Neural crest cell (in vitro differentiated cells): ENCODE measurements at regions not wholly inside any gene's neighbourhood (a gene's known extent, or its start where the extent isn't known, plus 50 kb on each side); places are given as distances from the start of the nearest gene placed in this dataset.

Experiments
- DNase-seq: peaks from one replicate; pipeline ENCODE4 v3.0.0; 2021; ENCODE audit warnings: low read depth, mixed read lengths, low spot score
- H3K27ac Mint-ChIP-seq: one replicate; pipeline ENCODE4 v1.8.0; 2021; ENCODE audit warnings: mild to moderate bottlenecking, mixed read lengths; ENCODE audit not compliant: unreplicated experiment
- H3K27me3 Mint-ChIP-seq: 2 replicates; pipeline ENCODE4 v1.8.0; 2021; ENCODE audit warnings: low read depth, mild to moderate bottlenecking, mixed read lengths
- H3K36me3 Mint-ChIP-seq: 2 replicates; pipeline ENCODE4 v1.8.0; 2021; ENCODE audit warnings: low read depth, mild to moderate bottlenecking, mixed read lengths
- H3K4me1 Mint-ChIP-seq: 2 replicates; pipeline ENCODE4 v1.8.0; 2021; ENCODE audit warnings: mixed read lengths
- H3K4me3 Mint-ChIP-seq: one replicate; pipeline ENCODE4 v1.8.0; 2021; ENCODE audit warnings: mild to moderate bottlenecking, mixed read lengths
- H3K9me3 Mint-ChIP-seq: 2 replicates; pipeline ENCODE4 v1.8.0; 2021; ENCODE audit warnings: mixed read lengths
- TF ChIP-seq, protein P1 (sequence below): fragments of 200-600 bp; sonication (generic); conservative IDR thresholded peaks from 2 replicates; pipeline ENCODE4 v1.5.0; 2021; ENCODE audit warnings: antibody characterized with exemption, mild to moderate bottlenecking

DNA sequence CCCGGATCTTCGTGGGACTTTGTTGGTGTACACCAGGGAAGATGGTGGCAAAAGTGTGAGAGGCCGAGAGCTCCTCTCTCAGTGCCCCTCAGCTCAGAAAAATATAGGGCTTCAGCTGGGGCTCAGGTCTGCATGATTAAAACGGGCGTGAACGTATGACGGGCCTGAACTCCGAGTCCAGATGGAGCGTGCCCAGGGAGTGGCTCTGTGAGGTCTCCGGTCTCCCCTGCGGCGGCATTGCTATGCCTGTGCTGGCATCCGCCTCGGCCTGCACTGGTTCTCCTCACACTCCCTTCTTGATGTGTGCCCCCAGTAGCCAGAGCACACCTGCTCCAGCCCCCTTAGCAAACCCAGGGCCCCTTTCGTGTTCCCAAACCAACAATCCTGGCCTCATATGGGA is 82.0 kb downstream of the TEX29 start:
- TF ChIP-seq, protein P1, sequence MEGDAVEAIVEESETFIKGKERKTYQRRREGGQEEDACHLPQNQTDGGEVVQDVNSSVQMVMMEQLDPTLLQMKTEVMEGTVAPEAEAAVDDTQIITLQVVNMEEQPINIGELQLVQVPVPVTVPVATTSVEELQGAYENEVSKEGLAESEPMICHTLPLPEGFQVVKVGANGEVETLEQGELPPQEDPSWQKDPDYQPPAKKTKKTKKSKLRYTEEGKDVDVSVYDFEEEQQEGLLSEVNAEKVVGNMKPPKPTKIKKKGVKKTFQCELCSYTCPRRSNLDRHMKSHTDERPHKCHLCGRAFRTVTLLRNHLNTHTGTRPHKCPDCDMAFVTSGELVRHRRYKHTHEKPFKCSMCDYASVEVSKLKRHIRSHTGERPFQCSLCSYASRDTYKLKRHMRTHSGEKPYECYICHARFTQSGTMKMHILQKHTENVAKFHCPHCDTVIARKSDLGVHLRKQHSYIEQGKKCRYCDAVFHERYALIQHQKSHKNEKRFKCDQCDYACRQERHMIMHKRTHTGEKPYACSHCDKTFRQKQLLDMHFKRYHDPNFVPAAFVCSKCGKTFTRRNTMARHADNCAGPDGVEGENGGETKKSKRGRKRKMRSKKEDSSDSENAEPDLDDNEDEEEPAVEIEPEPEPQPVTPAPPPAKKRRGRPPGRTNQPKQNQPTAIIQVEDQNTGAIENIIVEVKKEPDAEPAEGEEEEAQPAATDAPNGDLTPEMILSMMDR, result no peak
- Mint-ChIP-seq H3K27ac (no peak overlapping the region), H3K4me3 (no peak overlapping the region), H3K27me3 (peaks cover 40% of the 10 kb centered on the region), H3K9me3 (no peaks in the 10 kb centered on the region), H3K36me3 (no peaks in the 10 kb centered on the region), H3K4me1 (peaks cover 13% of the 10 kb centered on the region)
- no peak for DNase-seq

DNA sequence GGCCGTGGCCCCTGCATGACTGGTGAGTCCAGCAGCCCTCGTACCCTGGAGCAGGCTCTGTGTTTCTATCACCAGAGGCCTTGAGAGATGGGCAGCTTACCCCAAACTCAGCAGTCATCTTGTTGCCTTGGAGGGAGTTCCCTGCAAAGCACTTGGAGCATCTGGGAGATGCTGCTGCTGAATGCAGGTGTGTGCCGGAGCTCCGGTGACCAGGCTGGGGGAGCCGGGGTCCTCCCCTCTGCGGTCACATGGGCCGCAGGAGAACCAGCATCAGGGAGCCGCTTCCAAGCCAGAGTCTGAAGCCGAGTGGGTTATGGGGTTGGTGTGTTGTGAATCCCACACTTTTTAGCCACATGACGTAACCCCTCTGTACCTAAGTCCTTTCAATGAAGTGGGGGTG is 82.8 kb downstream of the TEX29 start:
- Mint-ChIP-seq H3K9me3 (no peaks in the 10 kb centered on the region), H3K36me3 (no peaks in the 10 kb centered on the region), H3K4me1 (peaks cover 13% of the 10 kb centered on the region), H3K4me3 (no peak overlapping the region), H3K27me3 (peaks cover 45% of the 10 kb centered on the region), H3K27ac (no peak overlapping the region)
- TF ChIP-seq, protein P1, result no peak
- DNase-seq, result no peak

DNA sequence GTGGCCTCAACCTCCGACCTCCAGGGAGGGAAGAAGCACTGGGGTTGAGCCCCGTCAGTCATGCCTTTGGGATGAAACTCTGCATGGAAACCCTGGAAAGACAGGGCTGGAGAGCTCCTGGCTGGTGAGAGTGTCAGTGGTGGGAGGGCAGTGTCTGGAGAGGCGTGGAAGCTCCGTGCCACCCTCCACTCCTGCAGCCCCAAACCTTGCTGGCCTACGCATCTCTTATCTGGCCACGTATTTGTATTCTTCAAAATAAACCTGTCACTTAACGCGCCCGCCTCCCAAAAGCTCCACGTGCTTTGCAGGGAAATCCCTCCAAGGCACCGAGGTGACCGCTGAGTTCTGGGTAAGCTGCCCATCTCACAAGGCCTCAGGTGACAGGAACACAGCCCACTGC is 84.3 kb downstream of the TEX29 start:
- Mint-ChIP-seq H3K27ac (no peak overlapping the region), H3K36me3 (no peaks in the 10 kb centered on the region), H3K27me3 (peaks cover 47% of the 10 kb centered on the region), H3K9me3 (no peaks in the 10 kb centered on the region), H3K4me1 (peaks cover 13% of the 10 kb centered on the region), H3K4me3 (no peak overlapping the region)
- no peak for DNase-seq
- TF ChIP-seq, protein P1, result no peak

DNA sequence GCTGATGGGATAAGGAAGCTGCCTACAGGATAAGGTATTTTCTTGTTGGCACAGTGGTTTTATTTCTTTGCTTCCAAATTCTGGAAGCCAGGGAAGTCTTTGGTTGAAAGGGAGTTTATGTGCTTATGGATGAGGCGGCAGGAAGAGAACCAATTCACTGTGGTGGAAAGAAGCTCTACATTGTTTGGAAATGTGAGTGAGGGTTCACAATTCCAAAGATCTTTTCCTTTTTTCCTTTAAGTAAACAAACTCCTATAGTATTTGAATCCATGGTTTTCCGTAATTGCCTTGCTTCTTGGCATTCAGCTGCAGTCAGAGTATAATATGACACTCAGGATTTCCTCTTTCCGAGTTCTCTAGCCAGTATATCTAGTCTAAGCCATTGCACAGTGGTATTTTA is 86.2 kb downstream of the TEX29 start:
- Mint-ChIP-seq H3K27ac (no peak overlapping the region), H3K4me1 (peaks cover 7% of the 10 kb centered on the region), H3K36me3 (no peaks in the 10 kb centered on the region), H3K4me3 (no peak overlapping the region), H3K27me3 (peaks cover 52% of the 10 kb centered on the region), H3K9me3 (no peaks in the 10 kb centered on the region)
- TF ChIP-seq, protein P1, result no peak
- DNase-seq, result no peak

DNA sequence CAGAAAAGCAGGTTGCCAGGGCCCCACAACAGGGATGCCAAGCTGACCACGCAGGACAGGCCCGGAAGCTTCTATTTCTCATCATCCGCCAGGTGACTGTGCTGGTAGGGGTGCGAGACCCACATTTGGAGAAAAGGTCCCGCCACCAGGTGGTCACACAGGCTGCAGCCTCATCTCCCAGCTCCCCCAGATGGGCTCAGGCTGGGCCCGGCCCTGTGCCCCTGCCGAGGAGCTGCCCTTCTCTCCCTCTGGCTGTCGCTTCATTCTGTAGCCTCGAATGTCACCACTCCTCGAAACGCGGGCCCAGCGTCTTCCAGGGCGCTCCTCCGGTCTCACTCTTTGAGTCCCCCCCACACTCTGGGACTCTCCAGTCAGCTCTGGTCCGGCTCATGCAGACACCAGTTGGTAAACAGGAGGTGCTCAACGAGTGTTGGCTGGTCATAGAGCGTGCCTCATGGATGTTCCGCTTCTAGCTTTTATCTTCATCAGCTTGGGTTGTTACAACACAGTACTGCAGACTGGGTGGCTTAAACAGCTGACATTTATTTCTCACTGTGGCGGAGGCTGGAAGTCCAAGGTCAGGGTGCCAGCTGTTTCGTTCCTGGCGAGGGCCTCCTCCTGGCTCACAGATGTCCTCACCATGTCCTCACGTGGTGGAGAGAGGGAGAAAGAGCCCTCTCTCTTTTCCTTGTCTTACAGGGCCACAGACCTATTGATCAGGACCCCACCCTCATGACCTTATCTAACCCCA is 87.1 kb downstream of the TEX29 start:
- Mint-ChIP-seq H3K9me3 (no peaks in the 10 kb centered on the region), H3K27me3 (peaks cover 60% of the 10 kb centered on the region), H3K4me1 (peaks cover 16% of the 10 kb centered on the region), H3K27ac (no peak overlapping the region), H3K36me3 (no peaks in the 10 kb centered on the region), H3K4me3 (no peak overlapping the region)
- DNase-seq, result no peak
- TF ChIP-seq, protein P1, result no peak
